ENCODE measurements at regions not wholly inside any gene's neighbourhood (a gene's known extent, or its start where the extent isn't known, plus 50 kb on each side); places are given as distances from the start of the nearest gene placed in this dataset.

GRCh38 chr7:131613909-131614308 is 57.5 kb upstream of the PODXL start:
- Histone ChIP-seq H3K36me3 (no peaks in the 10 kb centered on the region), H3K27me3 (no peaks in the 10 kb centered on the region), H3K27ac (no peak overlapping the region), H3K4me3 (no peak overlapping the region), H3K9me3 (no peaks in the 10 kb centered on the region), H3K4me1 (no peaks in the 10 kb centered on the region)
- DNase-seq (no peak), ATAC-seq (no peak)
- TF ChIP-seq POLR2A (IDR thresholded peaks at IDR 0.05) (no peak), CTCF (IDR thresholded peaks at IDR 0.05) (no peak)
- intact Hi-C loops (cut with DNase I), result no loop called here
- WGBS (ENCODE audit: insufficient coverage, low coverage, low lambda C conversion rate, missing lambda C conversion rate), result 71% methylated on average over 1 of the region's 7 CpGs

GRCh38 chr7:131610007-131610406 is 53.6 kb upstream of the PODXL start:
- H3K36me3 ChIP-seq, result no peaks in the 10 kb centered on the region
- WGBS (ENCODE audit: insufficient coverage, low coverage, low lambda C conversion rate, missing lambda C conversion rate), result 63% methylated on average over 2 of the region's 5 CpGs
- TF ChIP-seq POLR2A (IDR thresholded peaks at IDR 0.05), result no peak
- no peak for TF ChIP-seq CTCF (IDR thresholded peaks at IDR 0.05)
- H3K4me1 ChIP-seq, result no peaks in the 10 kb centered on the region
- H3K27me3 ChIP-seq, result no peaks in the 10 kb centered on the region
- H3K9me3 ChIP-seq, result no peaks in the 10 kb centered on the region
- no peak overlapping the region for H3K27ac ChIP-seq
- no peak overlapping the region for H3K4me3 ChIP-seq
- no peak for DNase-seq
- ATAC-seq, result no peak
- intact Hi-C loops (cut with DNase I), result no loop called here

GRCh38 chr7:131608116-131608500 is 51.7 kb upstream of the PODXL start:
- TF ChIP-seq CTCF (IDR thresholded peaks at IDR 0.05) (no peak), POLR2A (IDR thresholded peaks at IDR 0.05) (no peak)
- Histone ChIP-seq H3K27me3 (no peaks in the 10 kb centered on the region), H3K36me3 (no peaks in the 10 kb centered on the region), H3K9me3 (no peaks in the 10 kb centered on the region), H3K4me1 (no peaks in the 10 kb centered on the region), H3K27ac (no peak overlapping the region), H3K4me3 (no peak overlapping the region)
- WGBS (ENCODE audit: insufficient coverage, low coverage, low lambda C conversion rate, missing lambda C conversion rate), result 47% methylated on average over 3 of the region's 5 CpGs
- DNase-seq (no peak), ATAC-seq (no peak)
- intact Hi-C loops (cut with DNase I), result no loop called here

- DNase-seq, result no peak
- TF ChIP-seq CTCF (IDR thresholded peaks at IDR 0.05), result no peak
- TF ChIP-seq POLR2A (IDR thresholded peaks at IDR 0.05), result no peak
- Histone ChIP-seq H3K36me3 (no peaks in the 10 kb centered on the region), H3K9me3 (no peaks in the 10 kb centered on the region), H3K27me3 (no peaks in the 10 kb centered on the region), H3K4me1 (no peaks in the 10 kb centered on the region), H3K4me3 (no peak overlapping the region), H3K27ac (no peak overlapping the region)
- 46% methylated on average over 10 of the region's 21 CpGs for WGBS (ENCODE audit: insufficient coverage, low coverage, low lambda C conversion rate, missing lambda C conversion rate)
- ATAC-seq, result no peak
- intact Hi-C loops (cut with DNase I), result no loop called here
Observed at GRCh38 chr7:131607291-131608115, 51.1 kb upstream of the PODXL start.

Data from right lobe of liver (tissue), 6 donors.